Anterior cingulate cortex (tissue), 58 donors: ENCODE measurements at regions not wholly inside any gene's neighbourhood (a gene's known extent, or its start where the extent isn't known, plus 50 kb on each side); places are given as distances from the start of the nearest gene placed in this dataset.
A peak's percentile ranks its signal among the peaks of the same experiment; 100 is the strongest.
"Not testable (repeated sequence)": the region's sequence is repeated elsewhere in the genome, so short reads cannot be mapped to it uniquely, and the experiment has no call there.

Experiments used
- DNase-seq, 58 donors: peaks; one replicate each; lab custom pipeline; 2025; lab: John Stamatoyannopoulos, UW

- DNase-seq = no peak
These were observed 604.1 kb upstream of the GJE1 start for GRCh38 chr6:141528596-141528995.

- DNase-seq = no peak
These were observed 605.7 kb upstream of the GJE1 start for GRCh38 chr6:141526985-141527384.

DNA sequence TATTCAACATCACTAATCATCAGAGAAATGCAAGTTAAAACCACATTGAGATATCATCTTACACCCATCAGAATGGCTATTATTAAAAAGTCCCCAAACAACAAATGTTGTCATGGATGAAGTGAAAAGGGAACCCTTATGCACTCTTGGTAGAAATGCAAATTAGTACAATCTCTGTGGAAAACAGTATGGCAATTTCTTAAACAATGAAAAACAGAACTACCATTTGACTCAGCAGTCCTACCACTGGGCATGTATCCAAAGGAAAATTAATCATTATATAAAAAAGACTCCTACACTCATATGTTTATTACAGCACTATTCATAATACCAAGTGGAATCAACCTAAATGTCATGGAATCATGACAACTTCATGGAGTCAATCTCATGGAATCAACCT is 611.3 kb upstream of the GJE1 start:
- DNase-seq = no peak

DNA sequence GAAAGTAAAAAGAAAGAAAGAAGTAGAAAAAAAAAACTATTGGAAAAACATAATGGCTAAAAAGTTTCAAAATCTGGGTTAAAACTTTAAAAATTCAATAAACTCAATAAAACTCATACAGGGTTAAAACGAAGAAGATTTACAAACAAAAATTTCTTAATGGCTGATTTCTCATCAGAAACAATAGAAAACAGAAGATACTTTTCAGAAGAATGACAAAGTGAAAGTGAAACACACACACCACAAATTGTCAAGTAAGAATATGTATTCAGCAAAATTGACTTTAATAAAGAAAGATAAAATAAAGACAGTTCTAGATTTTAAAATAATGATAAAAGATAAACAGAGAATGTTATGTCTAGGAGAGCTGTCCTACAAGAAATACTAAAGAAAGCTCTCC is 618.9 kb upstream of the GJE1 start:
- DNase-seq = no peak

DNA sequence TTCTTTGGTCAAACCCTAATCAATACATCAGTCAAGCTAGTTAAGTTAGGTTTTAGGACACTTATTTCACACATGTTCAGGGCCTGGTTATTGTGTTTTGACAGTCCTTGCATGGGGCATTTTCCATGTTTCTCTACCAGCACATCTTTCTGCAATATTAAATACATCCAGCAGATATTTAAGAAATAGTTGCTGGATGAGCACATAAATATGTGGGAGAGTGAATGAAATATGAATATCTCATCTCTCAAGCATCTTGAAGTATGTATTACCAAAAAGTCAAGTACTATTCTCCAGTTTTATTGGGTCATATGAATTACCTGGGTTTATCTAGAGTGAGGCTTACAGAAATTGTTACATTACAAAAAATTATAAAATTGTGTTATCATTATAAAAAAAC is 621.9 kb upstream of the GJE1 start:
- no peak for DNase-seq

DNA sequence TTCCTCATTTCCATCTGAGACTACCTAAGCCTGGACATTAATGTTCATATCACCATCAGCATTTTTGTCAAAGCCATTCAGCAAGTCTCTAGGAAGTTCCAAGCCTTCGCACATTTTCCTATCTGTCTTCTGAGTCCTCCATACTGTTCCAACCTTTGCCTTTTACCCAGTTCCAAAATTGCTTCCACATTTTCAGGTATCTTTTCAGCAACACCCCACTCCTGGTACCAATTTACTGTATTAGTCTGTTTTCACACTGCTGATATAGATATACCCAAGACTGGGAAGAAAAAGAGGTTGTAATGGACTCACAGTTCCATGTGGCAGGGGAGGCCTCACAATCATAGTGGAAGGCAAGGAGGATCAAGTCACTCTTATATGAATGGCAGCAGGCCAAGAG is 626.7 kb upstream of the GJE1 start:
- not testable (repeated sequence) for DNase-seq

DNA sequence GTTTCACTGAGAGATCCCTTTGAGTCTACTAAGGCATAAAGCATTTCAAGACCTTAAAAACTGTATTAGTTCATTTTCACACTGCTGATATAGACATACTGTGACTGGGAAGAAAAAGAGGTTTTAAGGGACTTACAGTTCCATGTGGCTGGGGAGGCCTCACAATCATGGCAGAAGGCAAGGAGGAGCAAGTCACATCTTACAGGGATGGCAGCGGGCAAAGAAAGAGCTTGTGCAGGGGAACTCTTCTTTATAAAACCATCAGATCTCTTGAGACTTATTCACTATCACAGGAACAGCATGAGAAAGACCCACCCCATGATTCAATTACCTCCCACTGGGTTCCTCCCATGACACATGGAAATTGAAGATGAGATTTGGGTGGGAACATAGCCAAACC is 628.4 kb upstream of the GJE1 start:
- DNase-seq = not testable (repeated sequence)

- DNase-seq = no peak
These were observed 631.1 kb upstream of the GJE1 start for GRCh38 chr6:141501616-141502015.

- no peak for DNase-seq
These were observed 633.7 kb upstream of the GJE1 start for GRCh38 chr6:141498977-141499376.

GRCh38 chr6:141492521-141493284 is 640.0 kb upstream of the GJE1 start:
- no peak for DNase-seq

- no peak for DNase-seq
These were observed 641.0 kb upstream of the GJE1 start for GRCh38 chr6:141491684-141492083.

DNA sequence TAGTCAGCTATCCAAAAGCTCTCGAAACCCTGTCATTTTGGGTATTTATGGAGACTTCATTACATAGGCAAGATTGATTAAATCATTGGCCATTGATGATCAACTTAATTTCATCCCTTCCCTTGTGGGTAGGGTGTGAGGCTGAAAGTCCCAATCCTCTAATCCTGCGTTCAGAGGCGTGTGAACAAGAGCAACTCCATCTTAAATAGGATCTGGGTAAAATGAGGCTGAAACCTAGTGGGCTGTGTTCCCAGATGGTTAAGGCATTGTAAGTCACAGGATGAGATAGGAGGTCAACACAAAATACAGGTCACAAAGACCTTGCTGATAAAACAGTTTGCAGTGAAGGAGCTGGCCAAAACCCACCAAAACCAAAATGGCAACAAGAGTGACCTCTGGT is 641.7 kb upstream of the GJE1 start:
- no peak for DNase-seq

DNA sequence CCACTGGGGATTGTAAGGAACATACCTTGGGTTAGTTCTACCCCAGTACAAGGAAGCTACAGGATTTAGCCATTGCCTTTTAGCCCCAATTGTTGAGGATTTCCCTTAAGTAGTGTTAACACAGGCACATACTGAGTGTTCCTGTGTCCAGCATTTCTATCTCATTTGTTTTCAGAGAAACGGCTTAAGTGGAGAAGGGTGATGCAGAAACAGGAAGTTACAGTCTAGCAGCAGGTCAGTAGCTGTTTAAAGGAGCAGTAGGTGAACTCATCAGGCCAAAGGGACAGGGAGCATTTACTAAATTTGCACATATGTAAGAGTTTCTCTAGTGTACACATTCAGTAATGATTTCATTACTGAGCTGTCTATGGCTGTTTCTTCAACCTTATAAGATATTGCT is 644.2 kb upstream of the GJE1 start:
- DNase-seq = no peak

- no peak for DNase-seq
These were observed 645.8 kb upstream of the GJE1 start for GRCh38 chr6:141486942-141487341.

- peak in 2 of 58 donors; percentile 6 to 20 for DNase-seq
These were observed 648.0 kb upstream of the GJE1 start for GRCh38 chr6:141484711-141485110.

- peak in 3 of 58 donors; percentile 24 to 28 (median 26) for DNase-seq
These were observed 649.1 kb upstream of the GJE1 start for GRCh38 chr6:141483598-141484061.

DNA sequence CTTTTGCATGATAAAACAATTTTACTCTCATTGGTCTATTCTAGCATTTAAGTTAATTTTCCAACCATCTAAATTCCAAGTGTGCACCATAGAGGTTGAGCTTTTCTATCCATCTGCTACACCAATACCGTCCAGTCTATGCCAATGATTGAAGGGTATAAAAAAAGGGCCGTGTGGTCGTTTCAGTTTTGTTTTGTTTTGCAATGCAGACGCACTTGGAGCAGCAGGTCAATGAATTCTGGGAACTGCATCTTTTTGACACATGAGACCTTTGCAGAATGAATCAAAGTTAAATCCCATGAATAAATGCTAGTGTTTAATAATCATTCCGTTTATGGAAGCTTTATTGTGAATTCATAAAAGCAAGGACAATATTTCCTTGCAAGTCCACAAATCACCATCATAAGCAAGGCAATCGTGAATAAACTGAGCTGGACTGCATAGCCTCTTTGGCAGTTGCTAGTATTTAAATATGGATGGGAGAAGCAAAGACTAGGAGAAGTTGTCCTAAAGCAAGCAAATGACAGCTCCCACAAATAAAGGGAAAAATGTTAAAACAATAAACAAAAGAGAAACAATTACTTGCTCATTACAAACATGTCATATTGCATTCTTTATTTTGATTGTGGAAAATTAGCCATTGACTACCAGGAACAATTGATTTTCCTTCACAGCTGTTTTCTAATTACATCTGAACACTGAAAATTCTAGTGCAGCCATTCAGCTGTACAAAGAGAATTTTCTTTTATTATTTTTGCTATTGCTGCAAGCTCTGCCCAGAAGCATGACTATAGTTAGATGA is 649.7 kb upstream of the GJE1 start:
- peak in 1 of 58 donors; percentile 5 for DNase-seq

DNA sequence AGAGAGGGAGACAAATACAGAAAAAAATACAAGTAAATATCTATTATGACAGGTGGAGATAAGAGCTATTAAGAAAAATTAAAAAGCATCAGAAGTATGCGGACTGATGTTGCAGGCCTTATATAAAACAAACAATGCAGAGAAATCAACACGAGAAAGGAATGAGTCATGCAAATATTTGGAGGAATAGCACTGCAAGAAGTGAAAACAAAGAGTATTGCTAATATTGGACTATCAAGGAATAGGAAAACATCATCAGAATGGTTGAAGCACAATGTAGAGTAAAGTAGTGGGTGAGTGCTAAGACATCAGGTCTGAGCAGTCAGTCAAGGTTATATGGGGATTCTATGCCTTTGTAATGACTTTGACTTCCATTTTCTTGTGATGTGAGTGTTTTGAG is 657.5 kb upstream of the GJE1 start:
- DNase-seq = no peak

GRCh38 chr6:141472162-141472928 is 660.4 kb upstream of the GJE1 start:
- no peak for DNase-seq

GRCh38 chr6:141470810-141471209 is 661.9 kb upstream of the GJE1 start:
- DNase-seq = no peak

DNA sequence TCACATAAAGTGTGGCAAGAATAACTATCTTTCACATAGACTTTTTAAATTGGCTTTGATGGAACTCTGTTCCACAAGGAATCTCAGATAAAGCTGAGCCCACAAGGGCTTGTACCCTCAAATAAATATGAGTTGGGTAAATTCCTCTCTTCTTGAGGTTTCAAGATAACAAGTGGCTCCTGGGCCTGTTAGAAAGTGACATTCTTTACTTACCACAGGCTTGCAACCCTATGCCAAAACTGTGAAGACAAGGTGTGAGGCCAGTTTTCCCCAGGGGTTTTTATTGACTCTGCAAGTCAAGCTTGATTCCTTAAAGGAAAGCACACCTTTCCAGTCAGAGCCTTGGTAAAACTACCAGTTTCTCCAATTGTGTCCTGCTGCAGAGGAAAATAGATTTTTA is 664.8 kb upstream of the GJE1 start:
- DNase-seq = no peak
